Natural killer cell (primary cell): ENCODE measurements at regions not wholly inside any gene's neighbourhood (a gene's known extent, or its start where the extent isn't known, plus 50 kb on each side); places are given as distances from the start of the nearest gene placed in this dataset.

ENCODE experiments used
- ATAC-seq, 3 donors: fragments of 150-1000 bp in 2 of 3; fragments of 200-7000 bp in 1 of 3; cut with Tn5 transposase; 1 replicate in 1 of 3; 2 replicates in 2 of 3; pipeline ENCODE4 v1.10.0; 2021; ENCODE audit warnings: mild to moderate bottlenecking in 2 of 3, moderate library complexity in 2 of 3
- DNase-seq, 2 donors: peaks; one replicate each; pipeline versions ENCODE4 v3.0.0 to v3.0.0-alpha.2; 2013 to 2021; ENCODE audit warnings: mixed read lengths in 1 of 2
- H3K27ac ChIP-seq: one replicate; pipeline ENCODE4 v1.5.1; 2013; ENCODE audit warnings: mild to moderate bottlenecking, low read length
- H3K27me3 ChIP-seq: one replicate; pipeline ENCODE4 v1.6.1; 2013; ENCODE audit warnings: low read length; ENCODE audit not compliant: control insufficient read depth, insufficient read depth
- H3K36me3 ChIP-seq: one replicate; pipeline ENCODE4 v1.6.1; 2013; ENCODE audit warnings: low read length; ENCODE audit not compliant: control insufficient read depth, insufficient read depth
- H3K4me1 ChIP-seq: one replicate; pipeline ENCODE4 v1.6.1; 2013; ENCODE audit warnings: low read length; ENCODE audit not compliant: control insufficient read depth, insufficient read depth
- H3K4me3 ChIP-seq: one replicate; pipeline ENCODE4 v1.5.1; 2013; ENCODE audit warnings: low read length
- H3K9me3 ChIP-seq: one replicate; pipeline ENCODE4 v1.6.1; 2013; ENCODE audit warnings: low read length; ENCODE audit not compliant: control insufficient read depth, insufficient read depth
- H3K27ac Mint-ChIP-seq, 2 donors: one replicate each; pipeline ENCODE4 v1.8.0; 2022; ENCODE audit warnings: mild to moderate bottlenecking in 2 of 2, mixed read lengths in 2 of 2, moderate library complexity in 1 of 2
- H3K27me3 Mint-ChIP-seq, 2 donors: one replicate each; pipeline ENCODE4 v1.8.0; 2022; ENCODE audit warnings: low read depth in 2 of 2, mixed read lengths in 2 of 2
- H3K36me3 Mint-ChIP-seq: one replicate; pipeline ENCODE4 v1.8.0; 2022; ENCODE audit warnings: mixed read lengths
- H3K4me1 Mint-ChIP-seq, 2 donors: one replicate each; pipeline ENCODE4 v1.8.0; 2022; ENCODE audit warnings: mixed read lengths in 2 of 2
- H3K4me3 Mint-ChIP-seq: one replicate; pipeline ENCODE4 v1.8.0; 2022; ENCODE audit warnings: mild to moderate bottlenecking, moderate library complexity, mixed read lengths
- H3K9me3 Mint-ChIP-seq, 2 donors: one replicate each; pipeline ENCODE4 v1.8.0; 2022; ENCODE audit warnings: mixed read lengths in 2 of 2
- CTCF ChIP-seq: fragments of 200-600 bp; IDR thresholded peaks from one replicate; pipeline ENCODE4 v1.8.0; 2022; ENCODE audit warnings: antibody characterized with exemption
- WGBS: methylation state at CpG from one replicate; pipeline ENCODE4 v1.1.7; 2013; ENCODE audit warnings: missing lambda C conversion rate; ENCODE audit not compliant: insufficient coverage; 5-methylcytosine and 5-hydroxymethylcytosine counted together
- intact Hi-C: fragments of 100-400 bp; cut with micrococcal nuclease; formaldehyde crosslinking; loops from one replicate; pipeline ENCODE4 v1.14.2; 2022

- no peak for ATAC-seq
- Histone ChIP-seq H3K4me1 (no peaks in the 10 kb centered on the region), H3K9me3 (peaks cover 5% of the 10 kb centered on the region), H3K36me3 (no peaks in the 10 kb centered on the region), H3K27ac (no peak overlapping the region), H3K4me3 (no peak overlapping the region), H3K27me3 (no peaks in the 10 kb centered on the region)
- H3K4me3 Mint-ChIP-seq: no peak overlapping the region
- H3K4me1 Mint-ChIP-seq: no peaks in the 10 kb centered on the region
- peaks cover 12 to 14% of the 10 kb centered on the region in 2 donors for H3K9me3 Mint-ChIP-seq
- DNase-seq: no peak
- WGBS: 67% methylated on average over 1 of the region's 1 CpG
- no peak for TF ChIP-seq CTCF
- intact Hi-C loops: no loop called here
- no peaks in the 10 kb centered on the region for H3K27me3 Mint-ChIP-seq
- H3K27ac Mint-ChIP-seq: no peak overlapping the region
- H3K36me3 Mint-ChIP-seq: no peaks in the 10 kb centered on the region
Measured at GRCh38 chr3:176522436-176522835, 674.8 kb downstream of the TBL1XR1 start.

GRCh38 chr3:176521531-176522175 is 675.6 kb downstream of the TBL1XR1 start:
- ATAC-seq: no peak

GRCh38 chr3:176514297-176514696 is 683.0 kb downstream of the TBL1XR1 start:
- intact Hi-C loops: no loop called here
- DNase-seq (peak in 1 of 2 donors; percentile 24), ATAC-seq (no peak)
- no peaks in the 10 kb centered on the region for H3K36me3 ChIP-seq
- no peaks in the 10 kb centered on the region for H3K27me3 ChIP-seq
- H3K4me3 ChIP-seq: no peak overlapping the region
- no peak overlapping the region for H3K27ac ChIP-seq
- WGBS: 68% methylated on average over 10 of the region's 10 CpGs
- Mint-ChIP-seq H3K4me3 (no peak overlapping the region), H3K9me3 (peaks cover 13 to 23% of the 10 kb centered on the region in 2 donors), H3K27ac (no peak overlapping the region), H3K4me1 (no peaks in the 10 kb centered on the region), H3K27me3 (no peaks in the 10 kb centered on the region), H3K36me3 (peaks cover 8% of the 10 kb centered on the region)
- H3K9me3 ChIP-seq: peaks cover 39% of the 10 kb centered on the region
- no peak for TF ChIP-seq CTCF
- no peaks in the 10 kb centered on the region for H3K4me1 ChIP-seq

More at GRCh38 chr3:176521531-176522175, 675.6 kb downstream of the TBL1XR1 start:
- no peak for TF ChIP-seq CTCF
- Histone ChIP-seq H3K27ac (no peak overlapping the region), H3K27me3 (no peaks in the 10 kb centered on the region), H3K36me3 (no peaks in the 10 kb centered on the region), H3K9me3 (peaks cover 5% of the 10 kb centered on the region), H3K4me3 (no peak overlapping the region), H3K4me1 (no peaks in the 10 kb centered on the region)
- no peaks in the 10 kb centered on the region for H3K4me1 Mint-ChIP-seq
- no peak for DNase-seq
- no peak overlapping the region for H3K4me3 Mint-ChIP-seq
- WGBS: 68% methylated on average over 5 of the region's 5 CpGs
- intact Hi-C loops: no loop called here
- no peaks in the 10 kb centered on the region for H3K36me3 Mint-ChIP-seq
- H3K27me3 Mint-ChIP-seq: no peaks in the 10 kb centered on the region
- no peak overlapping the region for H3K27ac Mint-ChIP-seq
- peaks cover 12 to 15% of the 10 kb centered on the region in 2 donors for H3K9me3 Mint-ChIP-seq

DNA sequence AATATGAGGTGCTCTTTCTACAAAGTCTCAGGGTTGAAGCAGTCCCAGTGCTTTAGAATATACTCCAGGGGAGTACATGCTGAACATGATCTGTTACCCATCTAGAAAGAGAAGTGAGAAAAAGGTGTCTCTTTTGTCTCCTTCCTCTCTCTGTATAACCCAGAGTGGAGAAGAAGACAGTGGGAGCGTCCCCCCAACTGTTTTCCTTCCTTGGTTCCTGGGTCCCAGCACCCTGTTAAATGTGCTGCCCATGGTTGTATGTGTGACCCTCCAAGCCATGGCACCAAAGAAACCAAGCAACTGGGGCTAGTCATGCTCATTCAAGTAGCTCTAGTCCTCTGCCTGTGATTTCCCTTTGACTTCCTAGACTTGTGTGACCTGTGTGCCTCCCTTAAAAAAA is 683.7 kb downstream of the TBL1XR1 start:
- no peak overlapping the region for H3K4me3 ChIP-seq
- TF ChIP-seq CTCF: no peak
- H3K36me3 Mint-ChIP-seq: peaks cover 8% of the 10 kb centered on the region
- intact Hi-C loops: no loop called here
- H3K4me3 Mint-ChIP-seq: no peak overlapping the region
- H3K36me3 ChIP-seq: no peaks in the 10 kb centered on the region
- H3K27me3 Mint-ChIP-seq: no peaks in the 10 kb centered on the region
- H3K4me1 Mint-ChIP-seq: no peaks in the 10 kb centered on the region
- H3K9me3 ChIP-seq: peaks cover 39% of the 10 kb centered on the region
- 80% methylated on average over 1 of the region's 1 CpG for WGBS
- no peak overlapping the region for H3K27ac Mint-ChIP-seq
- H3K27me3 ChIP-seq: no peaks in the 10 kb centered on the region
- no peaks in the 10 kb centered on the region for H3K4me1 ChIP-seq
- DNase-seq (peak in 1 of 2 donors; percentile 13), ATAC-seq (no peak)
- peaks cover 13 to 23% of the 10 kb centered on the region in 2 donors for H3K9me3 Mint-ChIP-seq
- H3K27ac ChIP-seq: no peak overlapping the region
